Thoracic aorta (tissue), 2 donors: ENCODE measurements at regions not wholly inside any gene's neighbourhood (a gene's known extent, or its start where the extent isn't known, plus 50 kb on each side); places are given as distances from the start of the nearest gene placed in this dataset.

Source experiments
- ATAC-seq: fragments of 150-250 bp; one replicate; pipeline ENCODE4 v1.8.0; 2017; ENCODE audit warnings: low read depth; ENCODE audit not compliant: insufficient number of reproducible peaks, low FRiP score
- DNase-seq: peaks from one replicate; pipeline ENCODE4 v3.0.0-alpha.2; 2020; ENCODE audit warnings: low spot score
- H3K27ac ChIP-seq, 2 donors: fragments of 200-600 bp; sonication (generic); 1 replicate in 1 of 2; 2 replicates in 1 of 2; pipeline ENCODE4 v1.5.1; 2016; ENCODE audit warnings: mild to moderate bottlenecking in 2 of 2, moderate library complexity in 2 of 2
- H3K27me3 ChIP-seq: fragments of 200-600 bp; sonication (generic); replicated peaks from 2 replicates; pipeline ENCODE4 v1.6.0; 2016; ENCODE audit warnings: mild to moderate bottlenecking; ENCODE audit not compliant: insufficient read depth
- H3K36me3 ChIP-seq: fragments of 200-600 bp; sonication (generic); one replicate; pipeline ENCODE4 v1.5.1; 2016
- H3K4me1 ChIP-seq, 2 donors: fragments of 200-600 bp; sonication (generic); 1 replicate in 1 of 2; 2 replicates in 1 of 2; pipeline versions ENCODE4 v1.5.1 to v1.6.0; 2016; ENCODE audit warnings: low read depth in 2 of 2, mild to moderate bottlenecking in 1 of 2; ENCODE audit not compliant: control insufficient read depth in 1 of 2
- H3K4me3 ChIP-seq: fragments of 200-600 bp; sonication (generic); 2 replicates; pipeline ENCODE4 v1.5.1; 2016; ENCODE audit warnings: mild to moderate bottlenecking
- H3K9me3 ChIP-seq: fragments of 200-600 bp; sonication (generic); 2 replicates; pipeline ENCODE4 v1.5.1; 2016
- CTCF ChIP-seq: fragments of 200-600 bp; sonication (generic); IDR thresholded peaks from one replicate; pipeline ENCODE4 v1.5.1; 2019; ENCODE audit warnings: antibody characterized with exemption

DNA sequence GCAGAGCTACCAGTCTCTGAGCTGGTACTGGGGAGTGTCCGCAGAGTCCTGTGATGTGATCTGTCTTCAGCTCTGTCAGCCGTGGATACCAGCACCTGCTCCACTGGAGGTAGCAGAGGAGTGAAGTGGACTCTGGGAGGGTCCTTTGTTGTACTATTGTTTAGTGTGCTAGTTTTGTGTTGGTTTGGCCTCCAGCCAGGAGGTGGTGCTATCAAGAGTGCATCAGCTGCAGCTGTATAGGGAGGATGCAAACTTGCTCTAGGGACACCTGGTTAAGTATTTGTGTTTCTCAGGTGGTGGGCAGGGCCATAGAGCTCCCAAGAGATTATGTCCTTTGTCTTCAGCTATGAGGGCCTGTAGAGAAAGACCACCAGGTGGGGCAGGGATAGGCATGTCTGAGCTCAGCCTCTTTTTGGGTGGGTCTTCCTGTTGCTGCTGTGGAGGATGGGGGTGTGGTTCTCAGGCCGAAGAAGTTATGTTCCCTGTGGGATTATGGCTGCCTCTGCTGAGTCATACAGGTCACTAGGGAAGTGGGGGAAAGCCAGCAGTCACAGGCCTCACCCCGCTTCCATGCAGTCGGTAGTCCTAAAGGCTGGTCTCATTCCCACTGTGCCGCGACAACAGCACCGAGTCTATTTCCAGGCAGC is 443.2 kb upstream of the TBL1XR1 start:
- no peaks in the 10 kb centered on the region for H3K9me3 ChIP-seq
- ATAC-seq (no peak), DNase-seq (no peak)
- H3K4me3 ChIP-seq = no peak overlapping the region
- H3K36me3 ChIP-seq = no peaks in the 10 kb centered on the region
- no peak overlapping the region for H3K27ac ChIP-seq
- H3K27me3 ChIP-seq = no peaks in the 10 kb centered on the region
- TF ChIP-seq CTCF = no peak
- peaks cover 0 to 20% of the 10 kb centered on the region in 2 donors for H3K4me1 ChIP-seq

DNA sequence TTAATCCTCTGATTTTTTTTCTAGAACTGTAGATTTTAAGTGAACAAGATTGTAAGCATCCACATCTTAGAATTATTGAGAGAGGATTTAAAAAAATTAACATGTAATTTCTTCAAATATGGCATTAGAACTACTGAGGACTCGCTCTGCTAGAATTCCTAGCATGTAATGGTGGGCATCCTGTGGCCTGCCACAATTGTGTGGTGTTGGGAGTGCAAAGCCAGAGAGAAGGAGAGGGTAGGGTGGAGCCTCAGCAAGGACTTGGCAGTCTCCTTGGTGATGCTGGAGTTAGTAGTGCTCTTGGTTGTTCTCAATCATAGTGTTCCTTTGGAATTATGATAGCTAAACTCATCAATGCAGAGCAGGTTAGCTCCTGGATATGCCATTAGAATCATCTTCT is 443.9 kb upstream of the TBL1XR1 start:
- Histone ChIP-seq H3K4me1 (peaks cover 0 to 20% of the 10 kb centered on the region in 2 donors), H3K36me3 (no peaks in the 10 kb centered on the region), H3K27ac (no peak overlapping the region), H3K9me3 (no peaks in the 10 kb centered on the region), H3K4me3 (no peak overlapping the region), H3K27me3 (no peaks in the 10 kb centered on the region)
- DNase-seq (no peak), ATAC-seq (no peak)
- no peak for TF ChIP-seq CTCF

DNA sequence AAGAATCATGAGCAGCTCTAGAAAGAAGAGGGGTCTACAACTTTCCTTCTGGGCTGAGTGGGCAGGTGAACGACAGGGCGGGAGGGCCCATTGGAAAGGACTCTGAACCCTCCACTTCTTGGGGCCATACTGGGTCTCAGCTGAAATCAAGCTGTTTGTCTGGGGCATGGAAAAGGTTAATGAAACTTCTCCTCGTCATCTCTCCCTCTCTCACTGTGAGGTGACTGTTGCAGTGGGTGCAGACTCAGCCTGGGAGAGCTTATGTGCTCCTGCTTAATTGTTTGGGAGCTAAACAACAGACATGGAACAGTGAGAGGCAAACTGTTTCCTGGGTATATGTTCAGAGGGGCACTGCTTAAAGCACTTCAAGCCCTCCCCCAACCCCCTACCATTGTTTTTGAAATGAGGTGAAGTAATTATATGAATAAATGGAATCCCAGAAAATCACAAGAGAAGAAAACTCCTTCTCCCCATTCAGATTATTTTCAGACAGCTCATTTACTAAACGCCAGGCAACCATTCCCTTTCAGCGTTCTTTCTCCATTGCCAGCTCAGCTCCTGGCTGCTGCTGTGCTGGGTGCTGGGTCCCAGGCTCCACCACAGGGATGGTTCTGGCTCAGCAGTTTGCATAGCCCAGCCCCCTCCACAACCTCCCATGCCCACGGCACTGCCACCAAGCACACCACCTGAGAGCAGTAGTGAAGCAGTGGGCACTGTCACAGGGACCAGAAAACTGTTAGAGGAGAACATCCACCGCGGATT is 444.9 kb upstream of the TBL1XR1 start:
- no peaks in the 10 kb centered on the region for H3K9me3 ChIP-seq
- no peaks in the 10 kb centered on the region for H3K27me3 ChIP-seq
- no peak for TF ChIP-seq CTCF
- H3K4me3 ChIP-seq = no peak overlapping the region
- H3K36me3 ChIP-seq = no peaks in the 10 kb centered on the region
- no peak for ATAC-seq
- H3K4me1 ChIP-seq = peaks cover 7 to 23% of the 10 kb centered on the region in 2 donors
- H3K27ac ChIP-seq = peak overlapping the region; percentile 50 to 56
- DNase-seq = no peak

DNA sequence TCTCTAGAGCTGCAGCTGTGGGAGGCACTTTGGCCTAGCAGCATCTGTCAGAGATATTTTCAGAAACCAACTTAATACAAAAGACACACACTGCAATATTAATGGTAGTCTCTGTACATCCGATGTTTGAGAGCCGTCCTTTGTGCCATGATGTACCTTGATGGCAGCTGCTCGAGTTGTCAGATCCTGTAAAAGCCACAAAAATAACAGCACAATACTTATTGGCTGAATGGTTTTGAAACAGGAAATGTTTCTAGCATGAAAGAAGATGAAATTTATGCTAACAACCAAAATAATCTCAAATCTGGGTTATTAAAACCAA is 445.5 kb upstream of the TBL1XR1 start:
- DNase-seq (no peak), ATAC-seq (no peak)
- Histone ChIP-seq H3K36me3 (no peaks in the 10 kb centered on the region), H3K27me3 (no peaks in the 10 kb centered on the region), H3K9me3 (no peaks in the 10 kb centered on the region), H3K27ac (peak overlapping the region; percentile 50 to 56), H3K4me1 (peaks cover 9 to 28% of the 10 kb centered on the region in 2 donors), H3K4me3 (no peak overlapping the region)
- TF ChIP-seq CTCF = no peak

DNA sequence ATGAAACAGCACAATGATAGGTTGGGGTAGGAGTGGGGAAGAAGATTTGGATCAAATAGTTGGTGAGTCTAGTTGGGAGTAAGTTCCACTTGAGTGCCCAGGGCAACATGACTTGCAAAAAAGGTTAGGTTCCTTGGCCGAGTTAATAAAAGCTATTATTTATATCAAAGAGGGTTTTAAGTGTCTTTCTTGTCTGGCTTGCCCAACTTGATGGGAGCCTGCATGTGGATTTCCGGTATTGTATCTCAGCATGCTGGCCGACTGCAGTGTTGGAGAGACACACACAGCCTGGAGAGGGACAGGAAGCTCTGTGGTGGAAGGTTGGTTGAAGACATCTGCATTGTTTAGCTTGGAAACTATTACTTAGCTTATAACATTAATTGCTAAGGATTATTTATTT is 449.5 kb upstream of the TBL1XR1 start:
- no peak for TF ChIP-seq CTCF
- peaks cover 9 to 36% of the 10 kb centered on the region in 2 donors for H3K4me1 ChIP-seq
- H3K36me3 ChIP-seq = no peaks in the 10 kb centered on the region
- no peak overlapping the region for H3K4me3 ChIP-seq
- ATAC-seq = no peak
- no peaks in the 10 kb centered on the region for H3K27me3 ChIP-seq
- H3K27ac ChIP-seq = no peak overlapping the region
- no peak for DNase-seq
- no peaks in the 10 kb centered on the region for H3K9me3 ChIP-seq
